SK-N-MC (cell line): ENCODE measurements at regions not wholly inside any gene's neighbourhood (a gene's known extent, or its start where the extent isn't known, plus 50 kb on each side); places are given as distances from the start of the nearest gene placed in this dataset.

Experiments
- EZH2 ChIP-seq: fragments of 200-600 bp; sonication (generic); IDR thresholded peaks from one replicate; pipeline ENCODE4 v1.6.1; 2017; ENCODE audit warnings: antibody characterized with exemption
- POLR2AphosphoS5 ChIP-seq: IDR thresholded peaks from 2 replicates; pipeline ENCODE4 v1.6.1; 2012; ENCODE audit warnings: mild to moderate bottlenecking, low read depth, low read length, borderline replicate concordance

- TF ChIP-seq EZH2, result no peak
- no peak for TF ChIP-seq POLR2AphosphoS5
Observed at GRCh38 chr5:33240558-33240957, 200.2 kb upstream of the TARS1 start.
